HG02678 (cell line): ENCODE measurements at regions not wholly inside any gene's neighbourhood (a gene's known extent, or its start where the extent isn't known, plus 50 kb on each side); places are given as distances from the start of the nearest gene placed in this dataset.

Experiments
- ATAC-seq: cut with Tn5 transposase; IDR thresholded peaks from one replicate; pipeline ENCODE4 v1.9.1; 2021; ENCODE audit warnings: mild to moderate bottlenecking, moderate library complexity; ENCODE audit not compliant: unreplicated experiment

DNA sequence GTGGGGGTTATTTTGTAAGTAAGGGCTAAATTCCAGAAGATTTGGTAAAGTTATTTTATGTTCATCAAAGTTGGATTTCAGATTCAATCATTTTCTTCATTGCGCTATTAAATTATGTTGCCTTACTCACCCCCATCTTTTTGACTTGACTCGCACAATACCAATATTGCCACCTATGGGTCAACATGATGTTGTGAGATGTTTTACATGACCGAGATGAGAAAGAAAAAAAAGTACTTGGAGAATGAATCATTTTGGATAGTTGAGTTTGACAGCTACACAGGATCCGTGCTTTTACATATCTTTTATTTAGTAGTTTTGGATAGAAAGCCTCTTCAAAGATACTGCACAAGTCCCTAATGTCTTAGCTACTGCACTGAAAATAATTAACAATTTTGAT lies 224.2 kb upstream of the EMCN start:
- no peak for ATAC-seq

DNA sequence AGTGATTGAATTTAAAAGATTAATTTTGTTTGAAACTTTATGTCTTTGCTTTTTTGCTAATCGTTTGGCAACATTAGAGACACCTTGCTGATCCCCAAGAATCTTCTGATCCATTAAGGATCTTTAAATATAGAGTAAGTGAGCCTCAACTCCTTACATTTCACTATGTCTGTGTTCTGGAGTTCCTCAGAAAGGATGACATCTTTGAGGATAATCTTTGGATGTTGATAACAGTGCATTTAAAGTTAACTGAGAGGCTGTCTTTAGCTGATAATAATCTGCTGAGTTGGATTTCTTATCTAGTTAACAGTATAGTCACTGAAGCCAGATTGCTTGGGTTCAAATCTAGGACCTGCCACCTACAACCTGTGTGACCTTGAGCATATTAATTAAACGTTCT lies 221.6 kb upstream of the EMCN start:
- no peak for ATAC-seq

DNA sequence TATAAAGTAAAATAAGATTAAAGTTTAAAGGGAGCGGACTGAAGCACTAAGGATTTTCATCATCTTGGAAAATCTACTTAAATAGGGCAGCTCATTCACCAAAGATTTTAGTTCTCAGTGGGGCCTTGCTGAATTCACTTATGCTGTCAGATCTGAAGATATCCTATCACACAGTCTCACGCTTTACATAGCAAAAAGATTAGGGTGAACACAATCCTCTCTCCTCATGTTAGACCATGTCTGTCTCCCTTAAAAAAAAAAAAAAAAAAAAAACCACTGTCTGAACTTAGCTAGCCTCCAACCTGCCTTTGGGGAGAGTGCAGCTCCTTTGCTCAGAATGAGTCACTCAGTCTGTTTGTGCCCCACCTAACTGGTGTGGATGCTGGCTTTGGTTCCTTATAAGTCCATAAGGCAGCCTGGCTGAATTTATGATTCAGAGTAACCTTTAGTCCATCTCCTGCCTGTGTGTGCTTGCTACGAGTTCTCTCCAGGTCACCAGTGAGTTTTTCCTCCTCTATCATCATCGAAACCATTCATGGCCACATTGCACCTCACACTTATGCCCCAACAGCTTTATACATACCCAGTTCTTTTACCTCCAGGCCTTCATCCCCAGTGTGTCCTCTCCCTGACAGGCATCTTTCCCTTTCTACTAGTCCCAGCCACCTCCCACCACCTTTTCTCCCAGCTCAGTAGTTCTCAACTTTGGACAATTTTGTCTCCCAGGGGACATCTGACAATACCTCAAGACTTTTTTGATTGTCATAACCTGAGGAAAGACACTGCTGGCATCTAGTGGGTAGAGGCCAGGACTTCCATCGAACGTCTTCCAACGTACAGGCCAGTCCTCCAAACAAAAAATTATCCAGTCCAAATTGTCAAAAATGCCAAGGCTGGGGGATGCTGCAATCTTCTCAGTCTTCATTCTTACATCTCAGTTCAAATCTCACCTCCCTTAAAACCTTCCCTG lies 220.7 kb upstream of the EMCN start:
- ATAC-seq = no peak

DNA sequence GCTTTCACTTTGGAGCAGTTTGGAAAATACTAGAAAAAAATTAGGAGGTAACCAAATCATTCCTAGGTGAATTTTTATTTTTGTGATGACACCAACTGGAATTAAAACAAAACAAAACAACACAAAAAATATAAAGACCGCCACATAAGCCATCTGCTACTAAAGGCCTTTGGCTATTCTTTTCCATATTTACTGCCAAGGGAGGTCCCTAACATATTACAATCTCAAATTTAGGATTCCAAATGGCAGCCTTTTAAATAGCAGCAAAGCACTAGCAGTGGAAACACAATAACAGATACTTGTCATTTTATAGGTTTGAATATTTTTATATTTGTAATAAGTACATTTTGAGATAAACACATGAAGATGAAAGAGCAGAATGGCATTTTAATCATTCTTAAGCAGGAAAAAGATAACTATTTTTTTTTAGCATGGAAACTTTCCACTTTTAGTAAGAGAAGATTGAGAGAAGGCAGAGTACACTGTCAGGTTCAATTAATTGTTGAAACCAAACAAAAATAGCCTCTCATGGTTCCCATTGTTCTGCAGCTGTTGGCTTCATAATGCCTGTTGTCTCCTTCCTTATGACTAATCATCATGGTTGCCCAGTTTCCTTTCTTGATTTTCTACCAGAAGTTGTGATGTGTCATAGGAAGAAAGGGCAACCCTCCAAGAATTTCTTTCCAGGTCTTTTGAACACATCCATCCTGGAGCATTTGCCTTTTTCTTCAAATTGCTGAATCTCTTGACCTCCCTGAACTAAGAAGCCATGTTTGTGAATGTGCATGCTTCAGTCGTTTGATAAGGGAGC lies 219.0 kb upstream of the EMCN start:
- no peak for ATAC-seq

DNA sequence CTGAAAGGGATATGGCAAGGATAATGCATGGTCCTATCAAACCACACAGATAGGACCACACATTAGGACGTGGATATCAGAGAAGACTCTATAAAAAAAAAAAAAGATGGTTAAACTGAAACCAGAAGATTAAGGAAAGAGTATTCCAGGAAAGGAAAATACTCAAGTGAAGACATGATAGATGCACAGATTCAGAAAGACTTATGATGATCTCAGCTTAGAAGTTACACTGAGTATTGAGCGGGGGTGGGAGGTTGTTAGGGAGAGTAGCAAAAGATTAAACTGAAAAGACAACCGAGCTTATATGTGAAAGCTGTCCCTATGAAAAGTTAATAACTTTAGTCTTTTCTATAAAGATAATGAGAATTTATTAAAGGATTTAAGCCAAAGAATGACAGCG lies 211.0 kb upstream of the EMCN start:
- ATAC-seq = no peak

DNA sequence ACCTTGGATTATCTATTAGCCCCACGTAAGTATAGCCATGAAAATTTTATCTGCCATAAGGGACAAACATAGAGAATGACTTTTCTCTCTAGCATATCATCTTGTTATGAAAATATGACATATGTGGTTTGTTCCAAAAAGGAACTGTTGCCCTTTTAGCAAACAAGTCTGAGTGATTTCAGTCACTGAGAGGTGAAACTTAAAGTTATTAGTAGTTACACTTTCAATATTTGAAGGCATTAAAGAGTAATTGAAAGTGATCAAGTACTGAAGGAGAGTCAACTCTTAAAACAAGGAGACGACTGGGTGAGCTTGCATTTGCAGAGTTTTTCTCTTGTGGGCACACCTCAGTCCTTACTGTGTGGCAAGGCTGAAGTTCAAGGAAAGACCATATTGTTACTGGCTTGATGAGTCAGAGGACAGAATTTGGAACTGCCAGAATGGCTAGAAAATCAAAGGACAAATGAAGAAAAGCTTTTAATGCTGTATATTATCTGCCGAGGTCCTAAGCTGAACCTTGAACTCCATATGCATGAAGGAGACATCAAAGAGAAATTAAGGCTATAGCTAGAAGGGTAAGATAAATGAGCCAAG lies 205.1 kb upstream of the EMCN start:
- ATAC-seq = peak; percentile 54

DNA sequence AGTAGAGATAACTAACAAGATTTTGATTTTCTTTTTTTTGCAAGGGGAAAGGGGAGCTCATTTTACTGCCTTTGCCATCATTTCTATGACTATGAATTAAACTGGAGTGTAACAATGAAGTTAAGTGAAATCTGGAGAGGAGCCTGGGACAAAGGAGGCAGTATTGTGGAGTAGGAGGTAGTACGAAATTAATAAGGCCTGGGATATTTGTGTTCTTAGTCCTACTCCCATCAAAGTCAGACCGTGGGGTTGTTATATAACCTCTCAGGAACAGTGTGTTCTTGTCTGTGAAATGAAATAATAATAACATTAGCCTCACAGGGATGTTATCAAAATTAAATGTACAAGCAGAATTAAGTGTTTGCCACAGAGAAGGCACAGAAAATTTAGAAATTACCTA lies 204.3 kb upstream of the EMCN start:
- no peak for ATAC-seq

DNA sequence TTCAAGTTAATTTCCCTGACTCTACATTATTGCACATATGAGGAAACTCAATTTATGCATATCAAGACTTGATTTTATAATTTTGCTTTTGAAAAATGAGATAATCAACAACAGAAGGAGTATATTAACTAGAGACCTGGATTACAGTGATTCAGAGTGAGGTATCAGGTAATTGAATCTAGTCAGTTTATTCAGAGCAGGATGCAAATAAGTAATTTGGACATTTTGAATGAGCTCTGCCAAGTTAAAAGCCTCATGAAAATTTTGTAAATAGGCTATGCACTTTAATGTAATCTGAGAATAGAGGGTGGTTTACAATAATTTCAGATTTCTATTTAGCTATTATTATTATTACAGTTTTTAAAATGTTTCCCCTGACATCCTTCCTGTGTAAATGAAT lies 203.7 kb upstream of the EMCN start:
- no peak for ATAC-seq

DNA sequence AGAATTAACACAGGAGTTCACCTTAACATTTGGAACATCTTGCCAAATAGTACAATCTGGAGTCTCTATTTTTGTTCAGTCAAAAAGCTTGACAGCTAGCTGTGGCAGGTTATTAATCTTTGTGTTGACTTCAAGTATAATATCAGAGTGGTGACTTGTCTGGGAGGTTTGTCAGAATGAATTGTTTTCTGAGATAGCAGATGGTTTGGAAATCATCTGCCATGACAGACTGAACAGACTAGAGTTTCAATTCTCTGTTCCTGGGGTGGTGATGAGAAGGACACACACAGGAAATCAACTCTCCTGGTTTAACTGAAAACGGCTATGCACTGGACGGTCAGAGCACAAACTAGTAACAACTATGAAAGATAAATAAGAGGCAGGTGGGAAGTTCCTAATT lies 203.3 kb upstream of the EMCN start:
- ATAC-seq = no peak

DNA sequence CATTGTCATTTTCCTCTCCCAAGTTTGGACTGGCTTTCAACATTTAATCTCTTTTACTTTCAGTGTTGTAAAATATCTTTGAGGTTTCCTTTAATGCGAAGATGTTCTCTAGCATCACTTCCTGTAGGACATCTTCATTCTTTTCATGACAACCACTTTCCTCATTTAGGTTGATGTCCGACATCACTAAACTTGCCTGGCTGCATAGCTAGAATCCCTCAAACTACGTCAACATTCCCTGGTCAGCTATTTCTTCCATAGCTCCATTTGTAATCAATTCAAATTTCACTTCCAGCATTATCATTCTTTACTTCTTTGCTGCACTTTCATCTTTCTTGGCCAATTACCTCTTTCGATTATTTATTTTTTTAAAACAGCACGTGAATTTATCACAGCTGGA lies 198.6 kb upstream of the EMCN start:
- ATAC-seq = no peak

DNA sequence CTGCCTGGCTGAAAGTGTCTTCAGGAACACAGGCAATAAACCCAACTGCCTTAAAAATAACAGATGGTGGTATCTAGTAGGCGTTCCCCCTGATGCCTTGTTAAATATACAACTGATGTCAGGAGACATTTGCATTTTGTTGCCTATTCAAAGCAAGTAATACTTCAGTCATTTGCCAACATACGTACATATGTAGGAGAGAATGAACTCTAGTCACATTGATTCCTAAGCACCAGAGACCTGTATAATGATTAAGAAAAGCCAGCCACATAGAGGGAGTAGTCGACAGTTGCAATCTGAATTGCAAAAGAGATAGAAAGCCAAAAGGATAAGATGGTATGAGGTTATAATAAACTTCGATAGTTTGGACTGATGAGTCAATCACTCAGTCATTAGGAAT lies 191.0 kb upstream of the EMCN start:
- no peak for ATAC-seq

DNA sequence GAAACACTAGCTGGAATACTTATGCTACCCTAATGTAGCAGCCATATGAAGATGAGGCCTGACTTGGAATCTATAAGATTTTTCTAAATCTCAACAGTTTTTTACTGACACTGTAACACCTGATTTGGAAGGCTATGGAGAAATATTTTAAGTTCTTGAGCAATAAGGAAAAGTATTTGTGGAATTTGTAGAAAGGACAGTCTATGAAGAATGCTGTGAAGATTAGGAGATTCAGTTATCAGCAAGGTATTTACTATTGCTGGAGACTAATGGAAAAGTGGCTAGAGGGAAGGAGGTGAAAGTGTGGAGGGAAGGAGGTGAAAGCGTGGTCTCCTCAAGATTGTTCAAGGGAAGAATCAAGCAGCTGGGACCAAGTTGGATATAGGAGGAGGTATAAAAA lies 190.0 kb upstream of the EMCN start:
- ATAC-seq = no peak

DNA sequence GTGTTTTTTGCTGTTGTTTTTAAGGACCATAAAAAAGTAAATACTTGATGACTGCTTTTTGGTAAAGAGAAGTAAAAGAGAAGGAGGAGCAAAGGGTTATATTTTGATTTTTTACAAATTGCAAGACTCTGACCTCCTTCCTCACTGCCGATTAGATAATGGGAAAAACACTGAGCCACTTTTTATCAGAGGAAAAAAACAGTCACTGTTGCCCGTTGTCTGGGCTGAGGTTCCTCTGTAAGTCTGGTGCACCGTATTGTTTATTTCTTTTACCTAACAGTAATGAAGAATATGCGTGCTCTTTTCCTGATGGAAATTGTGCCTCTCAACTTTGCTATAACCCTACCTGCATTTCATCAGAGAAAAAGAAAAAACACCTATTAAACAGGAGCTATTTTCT lies 178.7 kb upstream of the EMCN start:
- ATAC-seq = no peak

DNA sequence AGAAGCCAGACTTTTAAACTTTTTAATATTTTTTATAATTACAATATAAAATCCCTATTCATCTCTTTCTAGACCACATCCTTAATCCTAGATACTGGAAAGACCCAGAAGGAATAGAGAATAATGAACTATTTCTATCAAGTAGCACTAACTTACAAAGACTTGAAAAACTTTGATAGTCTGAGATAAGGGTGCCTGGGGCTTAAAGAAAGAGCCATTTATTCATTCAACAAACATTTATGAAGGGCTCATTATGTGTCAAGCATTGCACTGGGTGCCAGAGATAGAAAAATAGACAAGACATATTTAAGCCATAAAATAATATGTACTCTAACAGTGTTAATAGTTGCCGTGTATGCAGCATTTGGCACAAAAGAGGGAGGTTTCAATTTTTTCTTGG lies 178.0 kb upstream of the EMCN start:
- no peak for ATAC-seq

DNA sequence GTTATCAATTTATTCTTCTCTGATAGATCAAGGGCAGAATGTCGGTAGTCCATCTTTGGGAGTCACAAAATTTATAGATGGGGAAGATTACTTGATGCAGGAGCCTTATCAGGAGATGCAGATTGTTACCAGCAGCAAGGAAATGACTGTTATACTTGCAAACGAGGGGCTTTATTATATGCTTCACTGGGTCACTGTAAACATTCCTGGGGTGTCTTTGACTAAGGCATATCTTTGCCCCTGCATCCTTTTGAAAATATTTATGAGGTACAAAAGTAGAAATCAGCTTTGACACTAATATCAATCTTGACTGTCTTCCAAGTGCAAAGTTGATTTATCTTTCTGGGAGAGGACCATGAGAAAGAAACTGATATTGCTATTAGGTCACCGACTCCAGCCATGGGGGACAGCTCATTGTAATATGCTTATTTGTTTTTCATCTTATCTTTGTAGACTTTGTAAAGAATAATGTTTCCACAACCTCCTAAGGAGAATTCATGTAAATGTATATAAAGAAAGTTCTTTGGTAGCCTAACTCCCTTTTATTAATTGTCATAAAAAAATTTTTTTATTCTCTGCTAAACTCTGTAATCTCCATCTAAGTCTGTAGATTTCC lies 177.3 kb upstream of the EMCN start:
- no peak for ATAC-seq

DNA sequence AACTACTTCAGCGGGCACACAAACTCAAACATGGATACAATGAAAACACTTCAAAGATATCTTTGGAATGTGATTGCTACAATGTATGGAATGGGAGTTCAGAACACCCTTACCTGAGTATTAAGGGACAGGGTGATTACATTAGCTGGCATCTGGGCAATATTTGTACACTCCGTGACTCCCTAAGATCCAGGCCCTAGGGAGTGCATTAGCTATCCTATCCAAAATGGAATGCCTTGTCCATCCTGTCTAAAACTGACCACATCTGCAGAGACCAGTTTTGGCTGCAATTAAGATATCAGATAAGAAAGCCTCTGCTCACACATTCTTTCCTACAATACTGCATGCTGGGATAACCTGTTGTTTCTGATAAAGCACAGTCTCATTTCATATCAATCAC lies 176.6 kb upstream of the EMCN start:
- no peak for ATAC-seq

DNA sequence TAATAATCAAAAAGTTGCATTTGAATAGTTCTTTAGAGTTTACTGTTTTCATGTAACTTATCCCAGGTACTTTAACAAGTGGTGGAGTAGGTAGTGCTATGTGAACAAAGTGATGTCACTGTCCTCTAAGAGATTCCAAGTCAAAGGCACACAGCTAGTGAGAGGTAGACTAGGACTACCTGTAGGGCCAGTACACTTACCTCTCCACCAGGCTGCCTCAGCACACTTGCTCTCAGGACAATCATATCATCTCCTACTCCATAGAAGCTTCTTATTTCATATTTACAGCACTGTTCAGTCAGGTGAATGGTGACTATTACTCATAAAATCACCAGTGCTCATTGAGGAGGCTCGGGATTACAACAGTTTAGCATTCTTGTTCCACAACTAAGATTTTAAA lies 173.0 kb upstream of the EMCN start:
- no peak for ATAC-seq

DNA sequence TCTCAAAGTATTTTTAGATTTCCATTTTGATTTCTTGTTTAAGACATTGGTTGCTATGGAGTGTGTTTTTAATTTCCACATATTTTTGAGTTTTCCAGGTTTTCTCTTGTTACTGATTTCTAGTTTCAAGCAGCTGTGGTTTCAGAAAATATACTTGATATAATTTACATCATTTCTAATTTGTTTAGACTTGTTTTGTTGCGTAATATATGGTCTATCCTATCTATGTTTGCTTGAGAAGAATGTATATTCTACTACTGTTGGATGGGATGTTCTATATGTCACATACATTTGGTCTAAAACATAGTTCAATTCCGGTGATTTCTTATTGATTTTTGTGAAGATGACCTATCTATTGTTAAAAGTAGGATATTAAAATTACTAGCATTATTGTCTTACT lies 170.5 kb upstream of the EMCN start:
- ATAC-seq = no peak

DNA sequence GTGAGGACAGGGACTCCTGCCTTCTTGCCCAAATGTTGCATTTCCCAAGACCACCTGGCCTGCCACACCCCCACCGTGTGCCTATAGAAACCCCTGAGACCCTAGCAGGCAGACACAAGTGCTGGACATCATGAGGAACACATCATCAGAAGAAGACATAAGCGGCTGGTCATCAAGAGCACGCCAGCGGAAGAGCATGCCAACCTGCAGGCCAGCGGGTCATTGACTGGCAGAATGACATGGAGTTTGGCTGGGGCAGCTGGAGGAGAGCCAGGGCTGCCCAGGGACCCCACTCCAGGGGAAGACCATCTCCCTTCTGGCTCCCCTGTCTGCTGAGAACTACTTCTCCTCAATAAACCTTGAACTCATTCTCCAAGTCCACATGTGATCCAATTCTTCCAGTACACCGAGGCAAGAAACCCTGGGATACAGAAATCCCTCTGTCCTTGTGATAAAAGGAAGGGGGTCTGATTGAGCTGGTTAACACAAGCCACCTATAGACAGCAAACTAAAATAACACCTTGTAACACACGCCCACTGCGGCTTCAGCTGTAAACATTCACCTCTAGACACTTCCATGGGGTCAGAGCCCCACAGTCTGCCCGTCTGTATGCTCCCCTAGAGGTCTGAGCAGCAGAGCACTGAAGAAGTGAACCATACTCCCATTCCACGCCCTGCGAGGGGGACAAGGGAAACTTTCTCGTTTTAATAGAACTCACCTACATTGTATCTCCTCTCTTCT lies 164.8 kb upstream of the EMCN start:
- ATAC-seq = no peak

DNA sequence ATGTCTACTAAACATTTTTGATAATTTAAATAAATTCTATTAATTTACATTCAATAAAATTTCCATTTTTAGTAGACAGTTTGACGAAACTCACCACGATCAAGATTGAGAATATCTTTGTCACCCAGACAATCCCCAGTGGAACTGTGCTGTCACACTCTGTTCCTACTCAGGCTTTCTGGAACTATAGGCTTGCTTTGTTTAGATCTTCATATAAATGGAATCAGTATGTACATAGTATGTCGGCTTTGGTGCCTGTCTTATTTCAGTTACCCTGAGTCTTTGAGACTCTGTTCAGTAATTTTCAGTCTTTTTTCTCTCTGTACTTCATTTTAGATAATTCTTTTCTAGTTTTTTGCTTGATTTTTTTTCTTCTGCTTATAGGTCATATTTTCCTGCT lies 163.5 kb upstream of the EMCN start:
- ATAC-seq = no peak

DNA sequence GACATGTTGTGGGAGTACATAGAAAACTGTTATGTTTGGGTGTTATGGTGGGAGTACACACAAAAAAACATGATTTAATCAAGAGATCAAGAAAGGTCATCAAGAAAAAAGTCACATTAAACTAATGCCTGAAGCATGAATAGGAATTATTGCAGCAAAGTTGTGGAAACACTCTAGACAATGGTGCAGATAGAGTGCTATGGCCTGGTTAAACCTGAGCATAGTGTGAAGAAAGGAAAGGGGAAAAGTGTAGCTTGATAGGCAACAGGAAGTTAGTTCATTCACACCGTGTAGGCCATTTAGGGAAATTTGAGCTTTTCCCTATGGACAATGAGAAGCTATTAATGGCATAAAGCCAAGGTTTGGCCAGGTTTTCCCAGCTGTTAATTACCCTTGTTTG lies 162.1 kb upstream of the EMCN start:
- no peak for ATAC-seq
